T-helper 2 cell treated with Interferon-gamma antibody and Interleukin-4, amounts not matched to agents 5 μg/mL and 100 μg/mL, for 36 hours (primary cell): ENCODE measurements at regions not wholly inside any gene's neighbourhood (a gene's known extent, or its start where the extent isn't known, plus 50 kb on each side); places are given as distances from the start of the nearest gene placed in this dataset.
"Not testable (repeated sequence)": the region's sequence is repeated elsewhere in the genome, so short reads cannot be mapped to it uniquely, and the experiment has no call there.

Experiments
- DNase-seq: peaks from one replicate; pipeline ENCODE4 v3.0.0; 2021; ENCODE audit warnings: low spot score
- H3K27ac Mint-ChIP-seq: one replicate; pipeline ENCODE4 v1.8.0; 2021; ENCODE audit warnings: mild to moderate bottlenecking, mixed read lengths
- H3K27me3 Mint-ChIP-seq: one replicate; pipeline ENCODE4 v1.8.0; 2021; ENCODE audit warnings: low read depth, mixed read lengths
- H3K36me3 Mint-ChIP-seq: one replicate; pipeline ENCODE4 v1.8.0; 2021; ENCODE audit warnings: low read depth, mixed read lengths
- H3K4me1 Mint-ChIP-seq: one replicate; pipeline ENCODE4 v1.8.0; 2021; ENCODE audit warnings: low read depth, mixed read lengths
- H3K4me3 Mint-ChIP-seq: one replicate; pipeline ENCODE4 v1.8.0; 2022; ENCODE audit warnings: mild to moderate bottlenecking, moderate library complexity, mixed read lengths
- H3K9me3 Mint-ChIP-seq: one replicate; pipeline ENCODE4 v1.8.0; 2021; ENCODE audit warnings: mixed read lengths

GRCh38 chr6:28794175-28795002, 129.4 kb downstream of the TRIM27 start:
- Mint-ChIP-seq H3K27me3 (peaks cover 87% of the 10 kb centered on the region), H3K9me3 (peaks cover 4% of the 10 kb centered on the region), H3K27ac (no peak overlapping the region), H3K4me3 (peak overlapping the region; percentile 67), H3K36me3 (peaks cover under 1% of the 10 kb centered on the region), H3K4me1 (peaks cover 25% of the 10 kb centered on the region)
- no peak for DNase-seq

- DNase-seq, H3K9me3 Mint-ChIP-seq, H3K4me3 Mint-ChIP-seq, H3K27ac Mint-ChIP-seq, H3K36me3 Mint-ChIP-seq, H3K4me1 Mint-ChIP-seq: not testable (repeated sequence)
- H3K27me3 Mint-ChIP-seq, result peaks cover 66% of the 10 kb centered on the region
These were observed 123.1 kb downstream of the TRIM27 start for GRCh38 chr6:28800647-28801046.

DNA sequence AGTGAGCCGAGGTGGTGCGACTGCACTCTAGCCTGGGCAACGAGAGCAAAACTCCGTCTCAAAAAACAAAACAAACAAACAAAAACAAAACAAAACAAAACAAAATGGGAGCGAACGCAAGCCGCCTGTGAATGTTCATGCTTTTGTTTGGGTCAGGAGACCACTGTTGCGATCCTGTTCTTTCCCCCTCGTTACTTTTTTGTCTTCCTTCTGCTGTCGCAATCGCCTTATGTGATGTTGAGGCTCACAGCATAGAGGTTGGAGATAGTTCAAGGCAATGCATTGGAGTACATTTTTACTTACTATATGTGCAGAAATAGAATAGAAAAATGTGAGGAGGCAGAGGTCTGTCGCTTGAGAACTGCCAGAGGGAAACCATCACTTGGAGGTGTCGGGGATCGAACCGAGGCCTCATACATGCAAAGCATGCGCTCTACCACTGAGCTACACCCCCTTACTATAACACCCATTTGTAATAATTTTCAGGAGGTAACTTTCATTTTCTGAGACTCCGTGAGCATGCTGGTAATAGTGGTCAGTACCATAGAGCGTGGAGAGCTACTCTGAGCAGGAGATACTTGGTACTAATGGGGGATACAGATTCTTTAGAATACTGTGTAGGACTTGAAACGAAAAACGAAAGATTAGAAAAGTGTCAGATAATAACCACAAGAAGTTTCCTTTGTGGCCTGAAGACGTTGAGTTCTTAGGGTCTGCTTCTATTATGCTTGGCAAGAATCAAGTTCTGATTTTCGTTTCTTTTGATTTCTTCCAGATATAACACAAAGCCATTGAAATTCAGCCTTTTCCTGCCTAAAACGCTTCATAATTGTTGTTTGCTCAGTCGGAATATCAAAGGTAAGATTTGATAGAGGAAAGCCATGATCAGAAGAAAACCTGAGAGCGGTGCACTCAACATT, 121.1 kb downstream of the TRIM27 start:
- H3K27ac Mint-ChIP-seq, result no peak overlapping the region
- H3K27me3 Mint-ChIP-seq, result peaks cover 65% of the 10 kb centered on the region
- H3K4me3 Mint-ChIP-seq, result peak overlapping the region; percentile 18
- H3K4me1 Mint-ChIP-seq, result peaks cover 8% of the 10 kb centered on the region
- H3K36me3 Mint-ChIP-seq, result no peaks in the 10 kb centered on the region
- no peaks in the 10 kb centered on the region for H3K9me3 Mint-ChIP-seq
- DNase-seq, result no peak

- H3K4me1 Mint-ChIP-seq, result peaks cover 11% of the 10 kb centered on the region
- H3K27me3 Mint-ChIP-seq, result peaks cover 67% of the 10 kb centered on the region
- H3K4me3 Mint-ChIP-seq, result peak overlapping the region; percentile 18
- H3K27ac Mint-ChIP-seq, result no peak overlapping the region
- no peaks in the 10 kb centered on the region for H3K36me3 Mint-ChIP-seq
- no peaks in the 10 kb centered on the region for H3K9me3 Mint-ChIP-seq
- no peak for DNase-seq
These were observed 120.5 kb downstream of the TRIM27 start for GRCh38 chr6:28803337-28803709.

GRCh38 chr6:28807682-28808280, 116.0 kb downstream of the TRIM27 start:
- H3K27me3 Mint-ChIP-seq, result peaks cover 82% of the 10 kb centered on the region
- peaks cover 19% of the 10 kb centered on the region for H3K4me1 Mint-ChIP-seq
- peak overlapping the region; percentile 11 for H3K4me3 Mint-ChIP-seq
- H3K27ac Mint-ChIP-seq, result no peak overlapping the region
- peak; percentile 17 for DNase-seq
- peaks cover 8% of the 10 kb centered on the region for H3K9me3 Mint-ChIP-seq
- H3K36me3 Mint-ChIP-seq, result peaks cover 5% of the 10 kb centered on the region

- H3K36me3 Mint-ChIP-seq, result peaks cover 5% of the 10 kb centered on the region
- peaks cover 82% of the 10 kb centered on the region for H3K27me3 Mint-ChIP-seq
- no peak for DNase-seq
- peak overlapping the region; percentile 11 for H3K4me3 Mint-ChIP-seq
- peaks cover 13% of the 10 kb centered on the region for H3K4me1 Mint-ChIP-seq
- H3K9me3 Mint-ChIP-seq, result peaks cover 8% of the 10 kb centered on the region
- no peak overlapping the region for H3K27ac Mint-ChIP-seq
These were observed 115.4 kb downstream of the TRIM27 start for GRCh38 chr6:28808383-28808782.

GRCh38 chr6:28809947-28810658, 113.7 kb downstream of the TRIM27 start:
- H3K27ac Mint-ChIP-seq, result peak overlapping the region; percentile 28
- H3K4me1 Mint-ChIP-seq, result peaks cover 16% of the 10 kb centered on the region
- peaks cover 8% of the 10 kb centered on the region for H3K9me3 Mint-ChIP-seq
- no peak for DNase-seq
- H3K4me3 Mint-ChIP-seq, result peak overlapping the region; percentile 30
- H3K36me3 Mint-ChIP-seq, result peaks cover 5% of the 10 kb centered on the region
- peaks cover 89% of the 10 kb centered on the region for H3K27me3 Mint-ChIP-seq

DNA sequence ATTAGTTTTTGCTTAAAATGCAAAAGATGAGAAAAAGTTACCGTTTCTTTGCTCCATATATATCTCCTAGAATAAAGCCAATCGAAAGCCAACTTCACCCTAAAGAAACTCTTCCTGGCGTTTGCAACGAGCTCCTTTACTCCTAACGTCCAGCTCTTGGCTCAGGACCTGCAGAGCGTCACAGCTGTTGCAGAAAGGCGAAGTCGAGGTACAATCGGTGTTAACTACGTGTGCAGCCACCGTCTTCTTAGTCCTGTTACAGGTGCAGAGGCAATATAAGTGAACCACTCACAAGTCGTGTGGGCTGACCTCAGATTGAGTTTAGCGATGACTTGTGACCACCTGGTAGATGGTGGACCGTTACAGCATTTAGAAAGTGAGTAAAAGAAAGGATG, 113.1 kb downstream of the TRIM27 start:
- peak overlapping the region; percentile 30 for H3K4me3 Mint-ChIP-seq
- H3K36me3 Mint-ChIP-seq, result peaks cover 5% of the 10 kb centered on the region
- peaks cover 16% of the 10 kb centered on the region for H3K4me1 Mint-ChIP-seq
- peak overlapping the region; percentile 20 for H3K27ac Mint-ChIP-seq
- peaks cover 94% of the 10 kb centered on the region for H3K27me3 Mint-ChIP-seq
- peaks cover 8% of the 10 kb centered on the region for H3K9me3 Mint-ChIP-seq
- DNase-seq, result no peak

GRCh38 chr6:28811873-28812272, 111.9 kb downstream of the TRIM27 start:
- H3K27me3 Mint-ChIP-seq, result peaks cover 95% of the 10 kb centered on the region
- H3K27ac Mint-ChIP-seq, result peak overlapping the region; percentile 12
- H3K4me1 Mint-ChIP-seq, result peaks cover 16% of the 10 kb centered on the region
- peaks cover 8% of the 10 kb centered on the region for H3K9me3 Mint-ChIP-seq
- no peak overlapping the region for H3K4me3 Mint-ChIP-seq
- no peak for DNase-seq
- peaks cover 5% of the 10 kb centered on the region for H3K36me3 Mint-ChIP-seq

GRCh38 chr6:28812778-28813569, 110.8 kb downstream of the TRIM27 start:
- Mint-ChIP-seq H3K36me3 (peaks cover 5% of the 10 kb centered on the region), H3K4me3 (no peak overlapping the region), H3K9me3 (peaks cover 8% of the 10 kb centered on the region), H3K4me1 (peaks cover 17% of the 10 kb centered on the region), H3K27ac (peak overlapping the region; percentile 38), H3K27me3 (peaks cover 95% of the 10 kb centered on the region)
- no peak for DNase-seq

DNA sequence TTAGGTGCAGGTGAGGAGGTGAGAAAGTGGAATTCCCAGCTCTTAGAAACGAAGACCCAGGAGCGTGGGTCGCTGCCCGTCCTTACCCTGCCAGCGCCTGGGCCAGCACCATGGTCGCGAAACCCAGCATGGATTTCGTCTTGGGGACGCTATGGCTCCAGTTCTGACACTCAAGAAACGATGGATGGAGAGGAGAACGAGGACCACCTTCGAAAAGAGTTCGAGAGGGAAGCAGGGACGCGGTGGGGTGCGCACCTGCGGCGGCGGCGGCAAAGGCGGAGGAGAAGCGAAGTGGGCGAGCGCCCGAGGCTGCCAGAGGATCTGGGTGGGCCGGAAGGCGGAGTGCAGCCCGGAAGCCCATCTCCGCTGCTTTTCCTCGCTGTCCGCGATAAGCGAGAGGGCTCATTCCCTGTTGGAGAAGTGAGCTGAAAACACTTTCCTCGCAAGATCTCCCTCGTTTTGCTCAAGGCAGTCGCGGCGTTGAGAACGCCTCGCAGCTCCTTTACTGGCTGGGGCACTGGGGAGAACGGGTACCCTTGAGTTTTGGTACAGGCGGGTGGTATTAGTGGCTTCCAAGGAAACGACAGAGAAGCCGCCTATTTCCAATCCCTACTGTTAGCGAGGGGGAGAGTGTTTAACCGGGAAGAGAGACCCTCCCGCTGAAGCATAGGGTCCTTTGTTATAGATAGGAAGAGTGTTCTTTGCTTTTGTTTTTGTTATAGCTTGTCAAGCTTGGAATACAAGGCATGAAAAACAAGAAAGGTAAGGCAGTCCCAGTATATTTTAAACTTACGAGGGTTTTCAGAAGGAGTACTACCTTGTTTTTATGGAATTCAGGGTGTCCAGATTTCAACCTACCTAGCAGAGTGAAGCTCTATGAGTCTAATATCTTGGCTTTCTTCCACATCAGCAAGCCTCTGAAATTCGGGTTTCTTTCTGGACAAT, 109.5 kb downstream of the TRIM27 start:
- peak overlapping the region; percentile 44 for H3K4me3 Mint-ChIP-seq

GRCh38 chr6:28816339-28816908, 107.4 kb downstream of the TRIM27 start:
- Mint-ChIP-seq H3K9me3 (peaks cover 3% of the 10 kb centered on the region), H3K27ac (no peak overlapping the region), H3K27me3 (peaks cover 79% of the 10 kb centered on the region), H3K36me3 (peaks cover 4% of the 10 kb centered on the region), H3K4me3 (no peak overlapping the region), H3K4me1 (peaks cover 9% of the 10 kb centered on the region)
- DNase-seq, result no peak

More for the DNA sequence above, 109.5 kb downstream of the TRIM27 start:
- no peak for DNase-seq
- H3K9me3 Mint-ChIP-seq, result peaks cover 8% of the 10 kb centered on the region
- H3K4me1 Mint-ChIP-seq, result peaks cover 17% of the 10 kb centered on the region
- peaks cover 94% of the 10 kb centered on the region for H3K27me3 Mint-ChIP-seq
- H3K36me3 Mint-ChIP-seq, result peaks cover 5% of the 10 kb centered on the region
- H3K27ac Mint-ChIP-seq, result no peak overlapping the region
